Anterior cingulate cortex (tissue), 58 donors: ENCODE measurements at regions not wholly inside any gene's neighbourhood (a gene's known extent, or its start where the extent isn't known, plus 50 kb on each side); places are given as distances from the start of the nearest gene placed in this dataset.

Experiments used
- DNase-seq, 58 donors: peaks; one replicate each; lab custom pipeline; 2025; lab: John Stamatoyannopoulos, UW

GRCh38 chr18:46318356-46318755, 214.2 kb downstream of the HAUS1 start:
- no peak for DNase-seq

- DNase-seq: no peak
Observed at GRCh38 chr18:46319783-46320182, 215.6 kb downstream of the HAUS1 start.

- DNase-seq: no peak
Observed at GRCh38 chr18:46320297-46320696, 216.1 kb downstream of the HAUS1 start.

- DNase-seq: no peak
Observed at GRCh38 chr18:46320928-46321711, 216.9 kb downstream of the HAUS1 start.

- no peak for DNase-seq
Observed at GRCh38 chr18:46321955-46322354, 217.8 kb downstream of the HAUS1 start.

- no peak for DNase-seq
Observed at GRCh38 chr18:46322411-46322891, 218.3 kb downstream of the HAUS1 start.

GRCh38 chr18:46322941-46323340, 218.8 kb downstream of the HAUS1 start:
- DNase-seq: no peak

- DNase-seq: peak in 4 of 58 donors; percentile 16 to 36 (median 25)
Observed at GRCh38 chr18:46324087-46324955, 220.1 kb downstream of the HAUS1 start.

- DNase-seq: no peak
Observed at GRCh38 chr18:46325895-46326294, 221.7 kb downstream of the HAUS1 start.

- DNase-seq: no peak
Observed at GRCh38 chr18:46329736-46330246, 225.6 kb downstream of the HAUS1 start.

- no peak for DNase-seq
Observed at GRCh38 chr18:46331316-46331715, 227.1 kb downstream of the HAUS1 start.

- DNase-seq: no peak
Observed at GRCh38 chr18:46332286-46332801, 228.2 kb downstream of the HAUS1 start.

GRCh38 chr18:46332921-46333341, 228.7 kb downstream of the HAUS1 start:
- DNase-seq: peak in 24 of 58 donors; percentile 6 to 61 (median 31)

GRCh38 chr18:46333431-46334135, 229.4 kb downstream of the HAUS1 start:
- peak in 49 of 58 donors; percentile 4 to 80 (median 42) for DNase-seq

GRCh38 chr18:46334868-46335281, 230.7 kb downstream of the HAUS1 start:
- DNase-seq: peak in 23 of 58 donors; percentile 3 to 52 (median 18)

- peak in 11 of 58 donors; percentile 5 to 32 (median 15) for DNase-seq
Observed at GRCh38 chr18:46335534-46336101, 231.4 kb downstream of the HAUS1 start.

GRCh38 chr18:46336278-46337111, 232.3 kb downstream of the HAUS1 start:
- no peak for DNase-seq

- DNase-seq: no peak
Observed at GRCh38 chr18:46337271-46337670, 233.1 kb downstream of the HAUS1 start.

GRCh38 chr18:46338205-46338604, 234.0 kb downstream of the HAUS1 start:
- DNase-seq: no peak
